ENCODE measurements at regions not wholly inside any gene's neighbourhood (a gene's known extent, or its start where the extent isn't known, plus 50 kb on each side); places are given as distances from the start of the nearest gene placed in this dataset.
A peak's percentile ranks its signal among the peaks of the same experiment; 100 is the strongest.

GRCh38 chr10:83801983-83802382 is 337.3 kb upstream of the GHITM start:
- no peak for DNase-seq

GRCh38 chr10:83806717-83807116 is 332.6 kb upstream of the GHITM start:
- no peak for DNase-seq

- DNase-seq: no peak
Observed at GRCh38 chr10:83809001-83809400, 330.3 kb upstream of the GHITM start.

GRCh38 chr10:83816942-83817341 is 322.4 kb upstream of the GHITM start:
- DNase-seq: no peak

- DNase-seq: no peak
Observed at GRCh38 chr10:83817797-83818196, 321.5 kb upstream of the GHITM start.

GRCh38 chr10:83819609-83820008 is 319.7 kb upstream of the GHITM start:
- DNase-seq: no peak

- DNase-seq: no peak
Observed at GRCh38 chr10:83820033-83820432, 319.3 kb upstream of the GHITM start.

GRCh38 chr10:83824099-83824498 is 315.2 kb upstream of the GHITM start:
- no peak for DNase-seq

- DNase-seq: no peak
Observed at GRCh38 chr10:83834096-83834495, 305.2 kb upstream of the GHITM start.

GRCh38 chr10:83835945-83836745 is 303.2 kb upstream of the GHITM start:
- no peak for DNase-seq

GRCh38 chr10:83848677-83849076 is 290.6 kb upstream of the GHITM start:
- DNase-seq: no peak

- DNase-seq: no peak
Observed at GRCh38 chr10:83849150-83849549, 290.2 kb upstream of the GHITM start.

- DNase-seq: no peak
Observed at GRCh38 chr10:83852146-83852545, 287.2 kb upstream of the GHITM start.

- DNase-seq: no peak
Observed at GRCh38 chr10:83862723-83863122, 276.6 kb upstream of the GHITM start.

GRCh38 chr10:83863283-83863966 is 275.9 kb upstream of the GHITM start:
- DNase-seq: no peak

- no peak for DNase-seq
Observed at GRCh38 chr10:83869898-83870297, 269.4 kb upstream of the GHITM start.

- peak; percentile 29 for DNase-seq
Observed at GRCh38 chr10:83871187-83872081, 267.9 kb upstream of the GHITM start.

- DNase-seq: no peak
Observed at GRCh38 chr10:83880252-83880791, 259.0 kb upstream of the GHITM start.

- DNase-seq: no peak
Observed at GRCh38 chr10:83881661-83882060, 257.6 kb upstream of the GHITM start.

- DNase-seq: no peak
Observed at GRCh38 chr10:83886871-83887270, 252.4 kb upstream of the GHITM start.

- no peak for DNase-seq
Observed at GRCh38 chr10:83892737-83893136, 246.6 kb upstream of the GHITM start.

- no peak for DNase-seq
Observed at GRCh38 chr10:83896219-83896618, 243.1 kb upstream of the GHITM start.

GRCh38 chr10:83897626-83898025 is 241.7 kb upstream of the GHITM start:
- DNase-seq: no peak
